AG09309 (cell line): ENCODE measurements at regions not wholly inside any gene's neighbourhood (a gene's known extent, or its start where the extent isn't known, plus 50 kb on each side); places are given as distances from the start of the nearest gene placed in this dataset.

Source experiments
- DNase-seq: peaks from one replicate; pipeline ENCODE4 v3.0.0-alpha.2; 2010; ENCODE audit warnings: low read depth
- H3K4me3 ChIP-seq: 2 replicates; pipeline ENCODE4 v1.5.1; 2011; ENCODE audit warnings: mild to moderate bottlenecking, low read depth, low read length, moderate library complexity; ENCODE audit not compliant: control insufficient read depth
- TF ChIP-seq, protein P1 (sequence below): IDR thresholded peaks from 2 replicates; pipeline ENCODE4 v1.5.1; 2011; ENCODE audit warnings: mild to moderate bottlenecking, low read depth, low read length, inconsistent platforms; ENCODE audit not compliant: insufficient read depth, control insufficient read depth; ENCODE audit errors: missing control alignments

DNA sequence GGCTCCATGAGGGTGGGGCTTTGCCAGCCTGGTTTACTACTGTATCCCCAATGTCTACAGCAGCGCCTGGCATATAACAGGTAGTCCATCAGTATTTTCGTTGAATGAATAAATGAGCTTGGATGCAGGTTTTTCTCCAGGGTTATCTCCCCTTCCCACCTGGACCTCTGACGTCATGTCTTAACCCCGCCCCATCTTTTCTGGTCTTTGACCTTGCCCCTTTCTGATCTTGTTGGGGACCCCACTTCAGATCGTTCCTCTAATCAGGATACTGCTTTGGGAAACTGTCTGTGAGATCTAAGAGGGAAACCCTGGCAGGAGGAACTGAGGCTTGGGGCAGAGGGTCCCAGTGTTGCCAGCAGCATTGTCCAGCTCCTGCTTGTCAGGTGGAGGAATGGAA lies 68.8 kb upstream of the GCSH start:
- no peak for DNase-seq
- H3K4me3 ChIP-seq: no peak overlapping the region
- TF ChIP-seq, protein P1, sequence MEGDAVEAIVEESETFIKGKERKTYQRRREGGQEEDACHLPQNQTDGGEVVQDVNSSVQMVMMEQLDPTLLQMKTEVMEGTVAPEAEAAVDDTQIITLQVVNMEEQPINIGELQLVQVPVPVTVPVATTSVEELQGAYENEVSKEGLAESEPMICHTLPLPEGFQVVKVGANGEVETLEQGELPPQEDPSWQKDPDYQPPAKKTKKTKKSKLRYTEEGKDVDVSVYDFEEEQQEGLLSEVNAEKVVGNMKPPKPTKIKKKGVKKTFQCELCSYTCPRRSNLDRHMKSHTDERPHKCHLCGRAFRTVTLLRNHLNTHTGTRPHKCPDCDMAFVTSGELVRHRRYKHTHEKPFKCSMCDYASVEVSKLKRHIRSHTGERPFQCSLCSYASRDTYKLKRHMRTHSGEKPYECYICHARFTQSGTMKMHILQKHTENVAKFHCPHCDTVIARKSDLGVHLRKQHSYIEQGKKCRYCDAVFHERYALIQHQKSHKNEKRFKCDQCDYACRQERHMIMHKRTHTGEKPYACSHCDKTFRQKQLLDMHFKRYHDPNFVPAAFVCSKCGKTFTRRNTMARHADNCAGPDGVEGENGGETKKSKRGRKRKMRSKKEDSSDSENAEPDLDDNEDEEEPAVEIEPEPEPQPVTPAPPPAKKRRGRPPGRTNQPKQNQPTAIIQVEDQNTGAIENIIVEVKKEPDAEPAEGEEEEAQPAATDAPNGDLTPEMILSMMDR: no peak

DNA sequence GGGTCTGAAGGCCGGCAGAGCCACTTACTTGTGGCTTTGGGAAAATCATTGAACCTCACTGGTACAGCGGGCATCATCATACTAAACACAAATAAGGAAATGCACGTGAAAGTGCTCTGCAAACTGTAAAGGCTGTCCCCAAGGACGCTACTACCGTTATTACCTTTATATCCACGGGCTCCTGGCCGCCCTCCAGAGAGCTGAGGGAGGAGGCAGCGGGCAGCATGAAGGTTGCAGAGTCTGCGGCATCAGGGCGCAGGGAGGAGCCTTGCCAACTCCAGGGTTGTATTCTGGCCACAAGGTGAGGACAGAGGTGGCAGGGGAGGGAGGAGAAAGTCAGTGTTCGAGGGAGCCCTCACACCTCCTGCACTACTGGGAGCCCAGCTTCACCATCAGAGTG lies 68.3 kb upstream of the GCSH start:
- TF ChIP-seq, protein P1: no peak
- no peak overlapping the region for H3K4me3 ChIP-seq
- DNase-seq: no peak

DNA sequence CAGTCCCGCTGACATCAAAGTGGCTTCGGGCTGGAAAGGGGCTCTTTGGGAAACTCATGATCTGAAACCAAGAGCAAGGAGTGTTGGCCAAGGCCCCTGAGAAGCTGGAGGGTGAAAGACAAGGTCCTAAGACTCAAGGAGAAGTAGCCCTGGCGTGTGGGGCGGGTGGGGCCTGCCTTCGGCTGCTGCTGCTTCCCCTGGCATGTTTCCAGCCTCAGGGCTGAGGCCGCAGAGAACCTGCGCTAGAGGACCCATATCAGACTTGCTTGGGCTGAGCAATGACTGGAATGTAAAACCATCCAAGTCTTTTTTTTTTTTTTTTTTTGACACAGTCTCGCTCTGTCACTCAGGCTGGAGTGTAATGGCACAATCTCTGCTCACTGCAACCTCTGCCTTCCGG lies 67.5 kb upstream of the GCSH start:
- no peak overlapping the region for H3K4me3 ChIP-seq
- TF ChIP-seq, protein P1: no peak
- DNase-seq: no peak

DNA sequence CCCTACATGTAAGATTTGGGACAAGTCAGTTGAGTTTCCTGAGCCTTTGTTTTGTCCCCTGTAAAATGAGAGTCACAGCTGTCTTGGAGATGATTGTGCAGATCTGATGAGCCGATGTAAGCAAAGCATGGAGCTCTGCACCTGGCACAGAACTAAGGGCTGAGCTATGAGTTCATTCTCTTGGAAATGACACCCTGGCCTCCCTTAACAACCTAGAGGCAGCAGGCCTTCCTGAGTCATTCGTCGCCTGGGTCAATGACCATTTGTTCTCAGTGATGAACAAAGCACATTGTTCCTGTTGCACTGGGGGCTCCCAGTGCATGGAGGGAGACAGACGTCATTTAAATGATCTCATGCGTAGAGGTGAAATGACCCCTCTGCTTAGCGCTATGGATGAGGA lies 62.8 kb upstream of the GCSH start:
- TF ChIP-seq, protein P1: no peak
- H3K4me3 ChIP-seq: no peak overlapping the region
- no peak for DNase-seq

DNA sequence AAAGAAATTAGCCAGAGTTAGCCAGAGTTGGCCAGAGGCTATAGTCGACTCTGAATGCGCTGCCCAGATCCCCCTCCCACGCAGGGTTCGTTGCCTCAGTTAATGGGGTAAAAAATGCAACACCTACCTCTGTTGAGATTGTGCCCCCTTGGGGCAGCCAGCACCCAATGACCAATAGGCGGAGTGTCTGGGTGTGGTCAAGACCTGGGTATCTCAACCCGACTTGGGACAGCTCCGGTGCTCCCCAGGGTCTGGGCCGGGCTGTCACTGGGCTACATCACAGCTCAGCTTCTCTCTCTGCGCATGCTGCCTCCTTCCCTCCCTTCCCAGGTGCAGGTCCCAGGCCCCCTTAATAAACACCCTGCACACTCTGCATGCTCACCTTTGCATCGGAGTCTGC lies 59.6 kb upstream of the GCSH start:
- TF ChIP-seq, protein P1: no peak
- no peak for DNase-seq
- H3K4me3 ChIP-seq: no peak overlapping the region

DNA sequence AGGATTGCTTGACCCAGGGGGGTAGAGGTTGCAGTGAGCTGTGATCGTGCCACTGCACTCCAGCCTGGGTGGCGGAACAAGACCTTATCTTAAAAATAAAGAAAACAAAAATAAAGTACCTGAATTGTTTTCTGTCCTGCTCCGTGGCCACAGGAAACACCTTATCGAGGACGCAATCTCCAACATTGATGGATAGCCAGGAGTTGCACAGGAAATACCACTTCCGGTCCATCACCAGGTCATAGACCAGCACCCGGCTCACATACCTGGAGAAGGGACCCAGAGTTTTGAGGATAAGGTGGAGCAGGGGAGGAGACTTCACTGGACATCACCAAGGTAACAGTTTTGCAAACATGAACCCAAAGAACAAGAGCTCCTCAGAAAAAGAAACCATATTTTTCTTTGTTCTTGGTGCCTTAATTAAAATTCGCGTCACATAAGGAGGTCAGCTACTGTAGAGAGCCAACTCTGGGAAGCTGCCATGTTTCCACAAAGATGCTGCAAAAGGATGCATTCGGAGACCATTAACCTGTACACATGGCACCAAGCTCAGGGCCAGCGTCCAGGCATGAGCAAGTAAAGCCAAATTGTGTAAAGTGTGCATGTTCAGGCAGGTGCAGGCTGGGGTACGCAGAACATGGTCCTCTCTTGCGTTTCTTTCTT lies 55.6 kb upstream of the GCSH start:
- DNase-seq: no peak
- no peak overlapping the region for H3K4me3 ChIP-seq
- TF ChIP-seq, protein P1: no peak

DNA sequence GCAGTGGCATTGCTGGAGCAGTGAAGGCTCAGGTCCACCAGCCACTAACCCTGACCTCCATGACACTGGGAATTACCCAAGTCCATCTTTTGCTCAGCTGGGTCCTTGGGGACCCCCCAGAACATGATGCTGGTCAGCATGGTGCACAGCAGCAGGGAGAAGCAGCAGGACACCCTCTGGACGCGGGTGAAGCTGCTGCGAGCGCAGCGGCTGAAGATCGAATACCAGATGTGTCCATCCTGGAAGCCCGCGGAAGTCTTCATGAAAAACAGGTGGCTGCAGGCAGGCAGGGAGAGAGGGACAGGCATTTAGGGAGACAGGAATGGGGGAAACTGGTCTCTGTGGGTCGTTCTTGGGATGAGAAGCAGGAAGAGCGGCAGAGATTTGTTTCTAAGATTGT lies 53.4 kb upstream of the GCSH start:
- DNase-seq: no peak
- H3K4me3 ChIP-seq: no peak overlapping the region
- TF ChIP-seq, protein P1: no peak
